C1 segment of cervical spinal cord (tissue), 14 donors: ENCODE measurements at regions not wholly inside any gene's neighbourhood (a gene's known extent, or its start where the extent isn't known, plus 50 kb on each side); places are given as distances from the start of the nearest gene placed in this dataset.

Source experiments
- DNase-seq, 14 donors: peaks; one replicate each; lab custom pipeline; 2025; lab: John Stamatoyannopoulos, UW

GRCh38 chr11:131297441-131297840, 73.0 kb upstream of the NTM start:
- no peak for DNase-seq

GRCh38 chr11:131299598-131300438, 70.6 kb upstream of the NTM start:
- DNase-seq = no peak

DNA sequence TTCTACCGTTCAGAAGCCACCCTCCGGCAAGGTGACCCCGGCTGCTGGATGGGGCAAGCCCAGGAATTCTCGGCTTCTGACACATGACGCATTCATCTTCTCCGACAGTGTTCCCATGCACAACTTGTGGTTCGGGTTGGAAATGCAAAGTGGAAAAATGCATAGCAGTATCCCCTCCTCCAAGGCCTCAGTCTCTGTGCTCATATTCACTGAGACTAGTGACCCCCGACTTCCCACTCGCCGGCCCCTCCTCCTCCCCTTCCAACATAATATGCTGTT, 70.0 kb upstream of the NTM start:
- no peak for DNase-seq

DNA sequence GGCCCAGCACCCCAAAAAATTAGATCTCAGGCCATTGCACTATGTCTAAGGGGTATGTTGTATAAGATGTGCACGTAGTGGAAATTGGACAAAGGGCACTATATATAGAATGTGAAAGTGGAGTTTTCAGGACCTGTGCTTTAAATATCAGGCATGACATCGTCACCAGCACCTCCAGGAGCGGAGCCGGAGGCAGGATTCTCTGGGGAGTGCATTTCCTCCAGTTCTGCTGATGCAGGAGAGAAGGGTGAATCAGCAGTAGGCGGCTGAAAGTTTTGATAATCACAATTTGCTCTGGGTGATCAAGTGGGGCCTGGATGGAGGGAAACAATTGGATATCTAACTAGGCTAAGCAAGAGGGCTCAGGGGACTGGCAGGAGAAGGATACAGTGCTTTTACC, 69.1 kb upstream of the NTM start:
- DNase-seq = no peak

GRCh38 chr11:131302836-131303235, 67.6 kb upstream of the NTM start:
- DNase-seq = no peak

DNA sequence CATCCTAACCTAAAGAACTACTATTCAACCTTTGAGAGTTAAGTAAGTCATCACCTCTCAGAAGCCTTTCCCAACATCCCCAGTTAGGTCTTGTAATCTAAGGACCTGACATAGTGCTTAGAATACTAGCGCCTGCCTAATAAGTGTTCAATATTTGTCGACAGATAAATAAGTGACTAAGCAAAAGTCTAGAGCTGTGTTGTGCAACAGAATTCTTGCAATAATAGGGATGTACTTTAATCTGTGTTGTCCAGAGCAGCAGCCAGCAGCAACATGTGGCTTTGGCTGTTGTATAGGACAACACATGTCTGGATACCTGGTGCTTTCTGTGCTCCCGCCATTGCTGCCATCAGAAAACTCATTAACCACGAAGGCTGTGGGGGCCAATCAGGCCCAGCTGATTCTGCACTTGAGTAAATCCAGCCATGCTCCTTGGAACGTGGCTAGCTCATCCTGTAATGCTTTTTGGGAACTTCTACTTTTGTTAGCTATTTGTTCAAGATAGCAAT, 66.8 kb upstream of the NTM start:
- DNase-seq = no peak

- peak in 1 of 14 donors; percentile 21 for DNase-seq
These were observed 65.4 kb upstream of the NTM start for GRCh38 chr11:131305005-131305404.

- no peak for DNase-seq
These were observed 62.9 kb upstream of the NTM start for GRCh38 chr11:131307506-131307905.

GRCh38 chr11:131309776-131310175, 60.6 kb upstream of the NTM start:
- no peak for DNase-seq

GRCh38 chr11:131311776-131312514, 58.5 kb upstream of the NTM start:
- DNase-seq = no peak
